ENCODE measurements at regions not wholly inside any gene's neighbourhood (a gene's known extent, or its start where the extent isn't known, plus 50 kb on each side); places are given as distances from the start of the nearest gene placed in this dataset.

DNA sequence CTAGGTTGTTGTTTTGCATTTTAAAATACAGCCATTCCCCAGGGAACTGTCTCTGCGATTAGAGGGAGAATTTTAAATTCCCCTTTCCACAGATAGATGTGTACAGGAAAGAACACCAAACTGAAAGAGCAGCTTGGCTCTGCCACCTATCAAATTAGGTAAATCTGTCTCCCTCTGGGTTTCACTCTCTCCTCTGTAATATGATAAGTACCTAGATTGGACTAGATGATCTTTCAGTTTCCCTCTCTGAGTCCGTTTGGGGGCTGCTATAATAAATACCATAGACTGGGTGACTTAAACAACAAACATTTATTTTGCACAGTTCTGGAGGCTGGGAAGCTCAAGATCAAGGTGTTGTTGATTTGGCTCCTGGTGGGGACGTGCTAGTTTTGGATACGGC, 186.0 kb downstream of the KIF20B start:
- Histone ChIP-seq H3K4me1 (ENCODE audit: control insufficient read depth, insufficient read depth, low read length) (no peaks in the 10 kb centered on the region; the same call in 1 of the 2 replicates), H3K9me3 (ENCODE audit: control insufficient read depth, insufficient read depth, low read length) (no peaks in the 10 kb centered on the region), H3K36me3 (ENCODE audit: control insufficient read depth, insufficient read depth, low read length) (no peaks in the 10 kb centered on the region), H3K27me3 (ENCODE audit: control insufficient read depth, insufficient read depth, low read length) (no peaks in the 10 kb centered on the region), H3K4me3 (ENCODE audit: low read length) (no peak overlapping the region), H3K27ac (ENCODE audit: low read length) (no peak overlapping the region)
- no peak for DNase-seq (ENCODE audit: low read depth, low spot score)
- WGBS (ENCODE audit: insufficient coverage, insufficient read length), result no CpG with 5 or more reads among the region's 4 CpGs

DNA sequence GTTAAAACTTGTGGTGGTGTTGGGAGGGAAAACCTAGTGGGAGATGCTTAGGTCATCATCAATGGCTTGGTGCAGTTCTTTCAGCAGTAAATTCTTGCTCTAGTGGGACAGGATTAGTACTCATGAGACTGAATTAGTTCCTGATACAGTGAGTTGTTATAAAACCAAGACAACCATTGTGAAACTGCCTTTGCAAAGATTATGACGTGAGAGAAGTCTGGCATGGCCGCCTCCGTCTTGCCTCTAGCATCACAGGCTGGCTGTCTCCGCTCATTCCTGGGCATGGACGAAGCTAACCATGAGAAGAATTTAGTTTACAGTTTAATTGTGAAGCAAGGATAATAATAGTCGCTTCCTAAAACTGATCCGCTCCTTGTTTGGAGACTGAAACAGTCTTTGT, 186.4 kb downstream of the KIF20B start:
- no peak for DNase-seq (ENCODE audit: low read depth, low spot score)
- no peak overlapping the region for H3K27ac ChIP-seq (ENCODE audit: low read length)
- WGBS (ENCODE audit: insufficient coverage, insufficient read length), result no CpG with 5 or more reads among the region's 7 CpGs
- H3K36me3 ChIP-seq (ENCODE audit: control insufficient read depth, insufficient read depth, low read length), result no peaks in the 10 kb centered on the region
- no peaks in the 10 kb centered on the region; the same call in 1 of the 2 replicates for H3K4me1 ChIP-seq (ENCODE audit: control insufficient read depth, insufficient read depth, low read length)
- H3K9me3 ChIP-seq (ENCODE audit: control insufficient read depth, insufficient read depth, low read length), result no peaks in the 10 kb centered on the region
- H3K4me3 ChIP-seq (ENCODE audit: low read length), result no peak overlapping the region
- H3K27me3 ChIP-seq (ENCODE audit: control insufficient read depth, insufficient read depth, low read length), result no peaks in the 10 kb centered on the region

DNA sequence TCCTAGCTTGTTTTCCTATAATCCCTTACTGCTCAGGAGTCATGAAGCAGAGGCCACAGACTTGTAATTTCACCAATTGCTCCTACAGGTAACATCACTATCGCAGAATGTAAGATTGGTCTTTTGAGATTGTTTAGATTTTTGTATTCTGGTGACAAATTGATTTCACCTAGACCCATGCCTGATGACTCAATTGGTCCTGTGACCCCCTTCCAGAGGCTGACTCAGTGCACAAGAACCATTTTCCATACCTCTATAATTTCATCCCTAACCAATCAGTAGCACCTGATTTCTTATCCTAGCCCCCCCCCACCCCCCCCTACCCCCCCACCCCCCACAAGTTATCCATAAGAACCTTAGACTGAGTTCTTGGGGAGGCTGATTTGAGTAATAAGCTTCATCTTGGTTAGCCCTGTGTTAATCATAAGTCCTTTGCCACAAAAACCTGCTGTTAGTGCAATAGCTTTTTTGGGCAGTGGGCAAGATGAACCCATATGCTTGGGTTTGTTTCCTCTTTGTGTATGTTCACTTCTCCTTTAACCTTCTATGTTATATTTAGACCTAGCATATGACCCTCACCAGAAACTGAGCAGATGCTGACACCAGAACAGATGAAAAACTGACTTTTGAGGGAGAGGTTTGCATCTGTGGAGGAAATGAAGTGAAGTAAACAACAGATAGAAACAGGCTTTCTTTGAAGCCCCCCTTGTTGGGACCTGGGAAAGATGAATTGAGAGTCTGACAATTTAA, 187.1 kb downstream of the KIF20B start:
- H3K4me1 ChIP-seq (ENCODE audit: control insufficient read depth, insufficient read depth, low read length), result no peaks in the 10 kb centered on the region; the same call in 1 of the 2 replicates
- WGBS (ENCODE audit: insufficient coverage, insufficient read length), result no CpG with 5 or more reads among the region's 1 CpG
- H3K36me3 ChIP-seq (ENCODE audit: control insufficient read depth, insufficient read depth, low read length), result no peaks in the 10 kb centered on the region
- no peaks in the 10 kb centered on the region for H3K27me3 ChIP-seq (ENCODE audit: control insufficient read depth, insufficient read depth, low read length)
- H3K4me3 ChIP-seq (ENCODE audit: low read length), result no peak overlapping the region
- H3K9me3 ChIP-seq (ENCODE audit: control insufficient read depth, insufficient read depth, low read length), result no peaks in the 10 kb centered on the region
- DNase-seq (ENCODE audit: low read depth, low spot score), result no peak
- no peak overlapping the region for H3K27ac ChIP-seq (ENCODE audit: low read length)

DNA sequence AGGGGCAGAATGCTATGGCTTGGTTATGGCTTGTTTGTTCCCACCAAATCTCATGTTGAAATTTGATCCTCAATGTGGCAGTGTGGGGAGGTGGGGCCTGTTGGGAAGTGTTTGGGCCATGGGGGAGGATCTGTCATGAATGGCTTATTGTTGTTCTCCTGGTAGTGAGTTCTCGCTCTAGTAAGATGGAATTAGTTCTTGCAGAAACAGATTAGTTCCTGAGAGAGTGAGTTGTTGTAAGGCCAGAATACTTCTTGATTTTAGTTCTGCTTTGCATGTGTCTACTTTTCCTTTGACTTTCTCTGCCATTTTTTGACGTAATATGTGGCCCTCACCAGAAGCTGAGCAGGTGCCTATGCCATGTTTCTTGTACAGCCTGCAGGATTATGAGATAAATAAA, 188.2 kb downstream of the KIF20B start:
- H3K27me3 ChIP-seq (ENCODE audit: control insufficient read depth, insufficient read depth, low read length), result no peaks in the 10 kb centered on the region
- no peak for DNase-seq (ENCODE audit: low read depth, low spot score)
- WGBS (ENCODE audit: insufficient coverage, insufficient read length), result no CpG with 5 or more reads among the region's 2 CpGs
- no peaks in the 10 kb centered on the region for H3K9me3 ChIP-seq (ENCODE audit: control insufficient read depth, insufficient read depth, low read length)
- no peak overlapping the region for H3K27ac ChIP-seq (ENCODE audit: low read length)
- H3K4me1 ChIP-seq (ENCODE audit: control insufficient read depth, insufficient read depth, low read length), result no peaks in the 10 kb centered on the region; the same call in 1 of the 2 replicates
- H3K4me3 ChIP-seq (ENCODE audit: low read length), result no peak overlapping the region
- H3K36me3 ChIP-seq (ENCODE audit: control insufficient read depth, insufficient read depth, low read length), result no peaks in the 10 kb centered on the region

DNA sequence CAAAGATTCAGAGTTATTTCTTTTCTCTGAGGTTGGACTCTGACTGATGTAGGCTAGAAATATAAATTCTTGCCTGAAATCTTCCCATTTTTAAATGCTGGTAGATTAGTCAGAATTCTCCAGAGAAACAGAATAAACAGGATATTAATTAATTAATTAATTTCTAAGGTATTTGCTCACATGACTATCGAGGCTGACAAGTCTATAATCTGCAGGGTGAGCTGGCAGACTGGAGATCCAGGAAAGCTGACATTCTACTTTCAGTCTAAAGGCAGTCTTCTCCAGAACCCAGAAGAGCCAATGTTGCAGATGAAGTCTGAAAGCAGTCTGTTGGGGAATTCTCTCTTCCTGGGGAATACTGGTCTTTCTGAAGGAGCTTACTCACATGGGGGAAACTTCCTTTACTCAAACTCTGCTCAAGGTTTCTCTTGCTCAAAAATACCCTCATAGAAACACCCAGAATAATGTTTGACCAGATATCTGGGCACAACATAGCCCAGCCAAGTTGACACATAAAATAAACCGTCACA, 189.7 kb downstream of the KIF20B start:
- WGBS (ENCODE audit: insufficient coverage, insufficient read length), result no CpG with 5 or more reads among the region's 2 CpGs
- Histone ChIP-seq H3K27me3 (ENCODE audit: control insufficient read depth, insufficient read depth, low read length) (no peaks in the 10 kb centered on the region), H3K4me3 (ENCODE audit: low read length) (no peak overlapping the region), H3K27ac (ENCODE audit: low read length) (no peak overlapping the region), H3K4me1 (ENCODE audit: control insufficient read depth, insufficient read depth, low read length) (no peaks in the 10 kb centered on the region; the same call in 1 of the 2 replicates), H3K9me3 (ENCODE audit: control insufficient read depth, insufficient read depth, low read length) (no peaks in the 10 kb centered on the region), H3K36me3 (ENCODE audit: control insufficient read depth, insufficient read depth, low read length) (no peaks in the 10 kb centered on the region)
- DNase-seq (ENCODE audit: low read depth, low spot score), result no peak

DNA sequence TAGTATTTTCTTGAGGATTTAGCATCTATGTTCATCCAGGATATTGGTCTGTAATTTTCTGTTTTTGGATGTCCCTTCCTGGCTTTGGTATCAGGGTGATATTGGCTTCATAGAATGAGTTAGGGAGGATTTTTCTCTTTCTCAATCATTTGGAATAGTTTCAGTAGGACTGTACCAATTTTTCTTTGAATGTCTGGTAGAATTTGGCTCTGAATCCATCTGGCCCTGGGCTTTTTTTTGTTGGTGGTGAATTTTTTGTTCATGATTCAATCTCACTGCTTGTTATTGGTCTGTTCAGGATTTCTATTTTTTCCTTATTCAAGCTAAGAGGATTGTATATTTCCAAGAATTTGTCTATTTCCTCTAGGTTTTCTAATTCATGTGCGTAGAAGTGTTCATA, 192.7 kb downstream of the KIF20B start:
- no peak for DNase-seq (ENCODE audit: low read depth, low spot score)
- H3K9me3 ChIP-seq (ENCODE audit: control insufficient read depth, insufficient read depth, low read length), result no peaks in the 10 kb centered on the region
- H3K27me3 ChIP-seq (ENCODE audit: control insufficient read depth, insufficient read depth, low read length), result no peaks in the 10 kb centered on the region
- no peaks in the 10 kb centered on the region for H3K36me3 ChIP-seq (ENCODE audit: control insufficient read depth, insufficient read depth, low read length)
- no CpG with 5 or more reads among the region's 1 CpG for WGBS (ENCODE audit: insufficient coverage, insufficient read length)
- no peak overlapping the region for H3K4me3 ChIP-seq (ENCODE audit: low read length)
- H3K4me1 ChIP-seq (ENCODE audit: control insufficient read depth, insufficient read depth, low read length), result no peaks in the 10 kb centered on the region
- H3K27ac ChIP-seq (ENCODE audit: low read length), result no peak overlapping the region

DNA sequence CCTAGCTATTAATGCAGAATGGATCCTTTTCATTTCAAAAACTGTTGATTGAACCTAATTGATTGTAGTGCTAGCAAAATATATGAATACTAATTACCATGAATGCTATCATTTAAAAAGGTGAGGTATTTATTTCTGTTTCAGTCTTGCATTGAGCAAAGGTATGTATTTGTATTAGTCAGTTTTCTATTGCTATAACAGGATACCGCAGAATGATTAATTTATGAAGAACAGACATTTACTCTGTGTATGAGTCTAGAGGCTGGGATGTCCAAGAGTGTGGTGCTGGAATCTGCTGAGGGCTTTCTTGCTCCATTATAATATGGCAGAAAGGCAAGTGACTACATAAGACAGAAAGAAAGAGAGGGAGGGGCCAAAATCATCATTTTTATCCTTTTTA, 199.2 kb downstream of the KIF20B start:
- no peak overlapping the region for H3K4me3 ChIP-seq (ENCODE audit: low read length)
- DNase-seq (ENCODE audit: low read depth, low spot score), result no peak
- H3K36me3 ChIP-seq (ENCODE audit: control insufficient read depth, insufficient read depth, low read length), result no peaks in the 10 kb centered on the region
- H3K4me1 ChIP-seq (ENCODE audit: control insufficient read depth, insufficient read depth, low read length), result no peaks in the 10 kb centered on the region
- no CpG with 5 or more reads among the region's 1 CpG for WGBS (ENCODE audit: insufficient coverage, insufficient read length)
- no peaks in the 10 kb centered on the region for H3K27me3 ChIP-seq (ENCODE audit: control insufficient read depth, insufficient read depth, low read length)
- no peak overlapping the region for H3K27ac ChIP-seq (ENCODE audit: low read length)
- H3K9me3 ChIP-seq (ENCODE audit: control insufficient read depth, insufficient read depth, low read length), result no peaks in the 10 kb centered on the region

DNA sequence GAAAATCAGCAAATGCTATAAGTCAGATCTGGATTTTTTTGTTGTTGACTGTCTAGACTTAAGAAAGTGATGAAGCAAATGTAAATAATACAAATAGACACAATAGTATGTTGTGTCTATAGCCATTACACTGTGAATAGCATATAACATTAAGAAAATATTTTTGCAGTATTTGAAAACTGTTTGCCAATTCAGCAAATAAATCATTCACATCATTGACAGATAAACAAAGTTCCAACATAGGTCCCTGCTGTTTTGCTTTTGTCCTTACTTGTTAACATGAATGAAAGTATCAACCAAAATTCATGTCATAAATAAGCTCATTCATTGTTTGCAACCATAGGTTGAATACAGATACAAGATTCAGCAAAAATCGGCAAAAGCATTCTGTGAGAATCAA, 200.5 kb downstream of the KIF20B start:
- Histone ChIP-seq H3K27me3 (ENCODE audit: control insufficient read depth, insufficient read depth, low read length) (no peaks in the 10 kb centered on the region), H3K9me3 (ENCODE audit: control insufficient read depth, insufficient read depth, low read length) (no peaks in the 10 kb centered on the region), H3K36me3 (ENCODE audit: control insufficient read depth, insufficient read depth, low read length) (no peaks in the 10 kb centered on the region), H3K27ac (ENCODE audit: low read length) (no peak overlapping the region), H3K4me3 (ENCODE audit: low read length) (no peak overlapping the region), H3K4me1 (ENCODE audit: control insufficient read depth, insufficient read depth, low read length) (no peaks in the 10 kb centered on the region)
- no CpG with 5 or more reads among the region's 1 CpG for WGBS (ENCODE audit: insufficient coverage, insufficient read length)
- no peak for DNase-seq (ENCODE audit: low read depth, low spot score)

DNA sequence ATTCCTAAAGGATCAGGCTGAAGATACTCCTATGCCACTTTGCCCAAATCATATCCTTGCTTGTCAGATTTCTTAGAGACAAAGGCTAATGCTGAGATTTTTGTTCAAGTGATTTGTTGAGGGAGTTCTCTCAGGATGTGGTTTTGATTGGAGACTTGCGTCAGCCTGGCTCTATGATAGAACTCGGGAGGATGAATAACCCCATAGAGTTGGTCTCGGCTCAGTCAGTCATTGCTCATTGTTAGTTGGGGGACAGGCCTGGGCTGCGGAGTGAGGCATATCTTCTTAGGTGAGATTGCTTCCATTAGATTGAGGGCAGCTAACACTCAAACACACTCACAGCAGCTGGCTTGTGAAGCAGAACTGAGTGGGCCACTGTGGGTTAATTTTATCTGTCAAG, 203.4 kb downstream of the KIF20B start:
- no peaks in the 10 kb centered on the region for H3K4me1 ChIP-seq (ENCODE audit: control insufficient read depth, insufficient read depth, low read length)
- DNase-seq (ENCODE audit: low read depth, low spot score), result no peak
- no CpG with 5 or more reads among the region's 4 CpGs for WGBS (ENCODE audit: insufficient coverage, insufficient read length)
- no peaks in the 10 kb centered on the region for H3K9me3 ChIP-seq (ENCODE audit: control insufficient read depth, insufficient read depth, low read length)
- no peaks in the 10 kb centered on the region for H3K36me3 ChIP-seq (ENCODE audit: control insufficient read depth, insufficient read depth, low read length)
- H3K27ac ChIP-seq (ENCODE audit: low read length), result no peak overlapping the region
- H3K27me3 ChIP-seq (ENCODE audit: control insufficient read depth, insufficient read depth, low read length), result no peaks in the 10 kb centered on the region
- no peak overlapping the region for H3K4me3 ChIP-seq (ENCODE audit: low read length)

DNA sequence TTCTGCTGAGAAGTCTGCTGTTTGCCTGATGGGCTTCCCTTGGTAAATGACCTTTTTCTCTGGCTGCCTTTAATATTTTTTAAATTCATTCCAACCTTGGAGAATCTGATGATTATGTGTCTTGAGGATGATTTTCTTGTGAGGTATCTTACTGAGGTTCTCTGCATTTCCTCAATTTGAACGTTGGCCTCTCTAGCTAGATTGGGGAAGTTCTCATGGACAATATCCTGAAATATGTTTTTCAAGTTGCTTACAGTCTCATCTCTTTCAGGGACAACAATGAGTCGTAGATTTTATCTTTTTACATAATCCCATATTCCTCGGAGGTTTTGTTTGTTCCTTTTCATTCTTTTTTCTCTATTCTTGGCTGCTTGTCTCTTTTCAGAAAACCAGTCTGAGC, 208.4 kb downstream of the KIF20B start:
- Histone ChIP-seq H3K4me3 (ENCODE audit: low read length) (no peak overlapping the region), H3K4me1 (ENCODE audit: control insufficient read depth, insufficient read depth, low read length) (no peaks in the 10 kb centered on the region), H3K36me3 (ENCODE audit: control insufficient read depth, insufficient read depth, low read length) (no peaks in the 10 kb centered on the region), H3K27me3 (ENCODE audit: control insufficient read depth, insufficient read depth, low read length) (no peaks in the 10 kb centered on the region), H3K9me3 (ENCODE audit: control insufficient read depth, insufficient read depth, low read length) (no peaks in the 10 kb centered on the region), H3K27ac (ENCODE audit: low read length) (no peak overlapping the region)
- no peak for DNase-seq (ENCODE audit: low read depth, low spot score)
- WGBS (ENCODE audit: insufficient coverage, insufficient read length), result no CpG with 5 or more reads among the region's 3 CpGs

DNA sequence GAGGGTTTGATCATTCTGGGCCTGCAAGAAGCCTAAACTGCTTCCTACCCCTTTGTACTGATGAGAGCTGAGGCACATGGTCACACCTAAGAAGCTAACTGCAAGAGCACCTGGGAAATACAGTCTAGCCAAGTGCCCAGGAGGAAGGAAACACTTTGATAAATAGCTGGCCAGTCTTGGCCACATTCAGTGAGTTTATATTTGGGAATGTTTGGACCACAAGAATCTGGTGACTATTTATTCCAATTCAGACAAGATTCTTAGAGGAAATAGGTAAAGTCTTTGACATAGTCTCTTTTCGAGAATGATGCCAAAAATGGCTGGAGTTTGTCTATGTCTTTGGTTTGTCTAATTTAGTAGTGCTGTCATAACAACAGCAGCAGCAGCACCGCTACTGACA, 213.6 kb downstream of the KIF20B start:
- H3K4me1 ChIP-seq (ENCODE audit: control insufficient read depth, insufficient read depth, low read length), result no peaks in the 10 kb centered on the region
- no CpG with 5 or more reads among the region's 2 CpGs for WGBS (ENCODE audit: insufficient coverage, insufficient read length)

More for the DNA sequence above, 213.6 kb downstream of the KIF20B start:
- H3K36me3 ChIP-seq (ENCODE audit: control insufficient read depth, insufficient read depth, low read length), result no peaks in the 10 kb centered on the region
- H3K4me3 ChIP-seq (ENCODE audit: low read length), result no peak overlapping the region
- H3K27ac ChIP-seq (ENCODE audit: low read length), result no peak overlapping the region
- no peaks in the 10 kb centered on the region for H3K9me3 ChIP-seq (ENCODE audit: control insufficient read depth, insufficient read depth, low read length)
- H3K27me3 ChIP-seq (ENCODE audit: control insufficient read depth, insufficient read depth, low read length), result no peaks in the 10 kb centered on the region
- no peak for DNase-seq (ENCODE audit: low read depth, low spot score)
